AG10803 (cell line): ENCODE measurements at regions not wholly inside any gene's neighbourhood (a gene's known extent, or its start where the extent isn't known, plus 50 kb on each side); places are given as distances from the start of the nearest gene placed in this dataset.

ENCODE experiments used
- DNase-seq: peaks from one replicate; pipeline ENCODE4 v3.0.0; 2010; ENCODE audit warnings: low read depth
- H3K4me3 ChIP-seq: 2 replicates; pipeline ENCODE4 v1.5.1; 2011; ENCODE audit warnings: mild to moderate bottlenecking, low read length, control low read depth
- CTCF ChIP-seq: conservative IDR thresholded peaks from 2 replicates; pipeline ENCODE4 v1.5.1; 2011; ENCODE audit warnings: mild to moderate bottlenecking, low read length, control low read depth, inconsistent platforms

DNA sequence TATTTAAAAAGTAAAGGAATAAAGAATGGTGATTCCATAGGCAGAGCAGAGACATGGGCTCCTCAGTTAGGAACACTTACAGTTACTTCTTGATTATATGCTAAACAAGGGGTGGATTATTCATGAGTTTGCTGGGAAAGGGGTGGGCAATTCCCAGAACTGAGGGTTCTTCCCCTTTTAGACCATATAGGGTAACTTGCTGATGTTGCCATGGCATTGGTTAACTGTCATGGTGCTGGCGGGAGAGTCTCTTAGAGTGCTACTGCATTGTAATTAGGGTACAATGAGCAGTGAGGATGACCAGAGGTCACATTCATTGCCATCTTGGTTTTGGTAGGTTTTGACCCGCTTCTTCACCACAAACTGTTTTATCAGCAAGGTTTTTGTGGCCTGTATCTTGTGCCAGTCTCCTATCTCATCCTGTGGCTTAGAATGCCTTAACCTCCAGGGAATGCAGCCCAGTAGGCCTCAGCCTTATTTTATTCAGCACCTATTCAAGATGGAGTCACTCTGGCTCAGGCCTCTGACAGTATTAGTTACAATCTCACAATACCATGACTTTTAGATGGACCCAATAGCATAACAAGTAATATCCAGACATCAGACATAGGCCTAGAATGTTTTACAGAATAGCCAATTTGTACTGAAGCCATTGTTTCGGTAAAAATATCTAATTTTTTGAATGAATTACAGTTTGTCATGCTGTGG is 106.8 kb downstream of the ZBTB18 start:
- no peak overlapping the region for H3K4me3 ChIP-seq
- DNase-seq, result no peak
- TF ChIP-seq CTCF, result no peak

- TF ChIP-seq CTCF, result no peak
- no peak overlapping the region for H3K4me3 ChIP-seq
- no peak for DNase-seq
Observed at GRCh38 chr1:244159646-244160045, 108.6 kb downstream of the ZBTB18 start.

DNA sequence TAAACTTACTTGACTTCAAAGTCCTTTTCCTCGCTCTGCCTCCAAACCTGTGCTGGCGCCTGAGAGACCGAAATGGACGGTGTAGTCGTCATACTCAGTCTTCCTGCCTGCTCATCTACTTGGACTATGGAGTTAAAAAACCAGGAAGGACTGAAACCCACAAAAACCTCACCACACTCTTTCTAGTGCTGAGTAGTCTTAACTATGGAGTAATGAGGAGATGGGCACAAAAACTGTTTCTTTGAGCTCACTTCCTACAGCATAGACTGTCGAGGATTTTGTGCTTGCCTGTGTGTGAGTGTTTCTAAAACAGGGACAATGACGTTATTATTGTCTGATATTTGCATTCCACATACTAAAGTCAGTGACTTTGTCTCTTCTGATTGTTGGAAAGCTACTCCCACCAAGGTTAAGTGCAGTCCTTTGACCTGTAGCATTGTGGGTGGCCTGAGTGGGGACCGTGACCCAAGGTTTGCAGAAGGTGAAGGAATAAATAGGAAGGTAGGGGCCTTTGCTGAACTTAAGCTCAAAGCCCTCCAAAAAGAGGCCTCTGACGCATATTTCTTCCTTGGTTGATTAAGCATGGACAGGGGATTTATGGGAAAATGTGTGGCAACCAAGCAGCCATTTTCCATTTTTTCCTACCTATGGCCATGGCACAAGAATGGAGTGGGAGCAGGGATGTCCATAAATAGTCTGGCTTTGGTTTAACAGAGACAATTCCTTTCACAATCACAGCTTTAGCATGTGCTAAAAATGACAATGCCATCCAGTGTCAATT is 109.6 kb downstream of the ZBTB18 start:
- no peak for DNase-seq
- no peak for TF ChIP-seq CTCF
- no peak overlapping the region for H3K4me3 ChIP-seq

GRCh38 chr1:244161236-244161510 is 110.1 kb downstream of the ZBTB18 start:
- TF ChIP-seq CTCF, result no peak
- H3K4me3 ChIP-seq, result no peak overlapping the region
- DNase-seq, result no peak

GRCh38 chr1:244162786-244163530 is 111.9 kb downstream of the ZBTB18 start:
- no peak overlapping the region for H3K4me3 ChIP-seq
- DNase-seq, result peak; percentile 50
- no peak for TF ChIP-seq CTCF

GRCh38 chr1:244163861-244164510 is 112.9 kb downstream of the ZBTB18 start:
- TF ChIP-seq CTCF, result no peak
- peak; percentile 95 for DNase-seq
- H3K4me3 ChIP-seq, result no peak overlapping the region
